MM.1S (cell line): ENCODE measurements at regions not wholly inside any gene's neighbourhood (a gene's known extent, or its start where the extent isn't known, plus 50 kb on each side); places are given as distances from the start of the nearest gene placed in this dataset.

Experiments used
- CTCF ChIP-seq: fragments of 300-600 bp; sonication (generic); IDR thresholded peaks from 2 replicates; pipeline ENCODE4 v1.5.1; 2016; ENCODE audit warnings: antibody characterized with exemption, low read length, mixed read lengths
- EZH2 ChIP-seq: fragments of 300-600 bp; sonication (generic); optimal IDR thresholded peaks from 2 replicates; pipeline ENCODE3; 2017; ENCODE audit warnings: low read depth, mild to moderate bottlenecking, antibody characterized with exemption, low read length, mixed read lengths
- EZH2phosphoT487 ChIP-seq: fragments of 300-600 bp; sonication (generic); IDR thresholded peaks from 2 replicates; pipeline ENCODE4 v1.6.1; 2018; ENCODE audit warnings: antibody characterized with exemption, low read length

GRCh38 chr9:2939368-2939767 is 95.5 kb upstream of the PUM3 start:
- TF ChIP-seq CTCF (no peak), EZH2phosphoT487 (no peak), EZH2 (no peak)
